IMR-90 (cell line): ENCODE measurements at regions not wholly inside any gene's neighbourhood (a gene's known extent, or its start where the extent isn't known, plus 50 kb on each side); places are given as distances from the start of the nearest gene placed in this dataset.

Experiments used
- ATAC-seq: fragments of 200-7000 bp; cut with Tn5 transposase; 2 replicates; pipeline ENCODE4 v1.9.1; 2020; ENCODE audit warnings: low read depth, mild to moderate bottlenecking, moderate library complexity
- BruUV-seq: library from RNA; stranded (reverse); fragments of 400-500 nt; replicated peaks from 2 replicates; lab custom pipeline; 2021; lab: Mats Ljungman, UMichigan
- CTCF ChIA-PET: fragments of 300-600 bp; formaldehyde crosslinking; extraction: SDS; loops from one replicate; lab custom pipeline; 2021; ENCODE audit warnings: antibody characterized with exemption; lab: Yijun Ruan, JAX
- POLR2A ChIA-PET: fragments of 300-600 bp; sonication (Branson Sonifier 250); formaldehyde crosslinking; loops from one replicate; lab custom pipeline; 2022; ENCODE audit warnings: antibody characterized with exemption; ENCODE audit not compliant: unreplicated experiment; lab: Charles Lee
- DNase-seq: peaks from one replicate; pipeline ENCODE4 v3.0.0; 2013
- H2AFZ ChIP-seq: replicated peaks from 2 replicates; pipeline ENCODE3; 2013; ENCODE audit warnings: low read length, mild to moderate bottlenecking; ENCODE audit not compliant: poor library complexity
- H2AK5ac ChIP-seq: 2 replicates; pipeline ENCODE4 v1.6.1; 2013; ENCODE audit warnings: low read depth, low read length, inconsistent platforms
- H2AK9ac ChIP-seq: replicated peaks from 2 replicates; pipeline ENCODE3; 2013; ENCODE audit warnings: mild to moderate bottlenecking, low read depth, low read length, moderate library complexity; ENCODE audit not compliant: poor library complexity
- H2BK120ac ChIP-seq: 2 replicates; pipeline ENCODE4 v1.6.1; 2013; ENCODE audit warnings: low read depth, low read length, inconsistent platforms
- H2BK15ac ChIP-seq: 3 replicates; pipeline ENCODE4 v1.6.1; 2013; ENCODE audit warnings: low read depth, low read length, inconsistent platforms
- H2BK20ac ChIP-seq: 2 replicates; pipeline ENCODE4 v1.6.1; 2013; ENCODE audit warnings: low read depth, mild to moderate bottlenecking, inconsistent platforms, low read length, moderate library complexity
- H2BK5ac ChIP-seq: 2 replicates; pipeline ENCODE4 v1.6.1; 2013; ENCODE audit warnings: mild to moderate bottlenecking, low read depth, low read length, inconsistent platforms; ENCODE audit not compliant: poor library complexity, severe bottlenecking
- H3K14ac ChIP-seq: replicated peaks from 2 replicates; pipeline ENCODE4 v1.6.1; 2013; ENCODE audit warnings: low read depth, low read length, inconsistent platforms
- H3K18ac ChIP-seq: 2 replicates; pipeline ENCODE4 v1.6.1; 2013; ENCODE audit warnings: low read depth, low read length, control low read depth
- H3K23ac ChIP-seq: 2 replicates; pipeline ENCODE4 v1.6.1; 2013; ENCODE audit warnings: low read depth, low read length, inconsistent platforms
- H3K27ac ChIP-seq: 2 replicates; pipeline ENCODE4 v1.5.1; 2013; ENCODE audit warnings: mild to moderate bottlenecking, control low read depth, low read length; ENCODE audit not compliant: insufficient read depth
- H3K27me3 ChIP-seq: 2 replicates; pipeline ENCODE4 v1.6.1; 2013; ENCODE audit warnings: low read length; ENCODE audit not compliant: control insufficient read depth, insufficient read depth
- H3K36me3 ChIP-seq: 2 replicates; pipeline ENCODE4 v1.6.1; 2013; ENCODE audit warnings: low read length, mixed read lengths; ENCODE audit not compliant: control insufficient read depth, insufficient read depth
- H3K4ac ChIP-seq: 2 replicates; pipeline ENCODE4 v1.6.1; 2013; ENCODE audit warnings: low read depth, low read length, inconsistent platforms
- H3K4me1 ChIP-seq: 2 replicates; pipeline ENCODE4 v1.6.1; 2013; ENCODE audit warnings: low read length, mixed read lengths; ENCODE audit not compliant: control insufficient read depth, insufficient read depth
- H3K4me2 ChIP-seq: 2 replicates; pipeline ENCODE4 v1.6.1; 2013; ENCODE audit warnings: low read depth, mild to moderate bottlenecking, control low read depth, low read length, moderate library complexity
- H3K4me3 ChIP-seq: 2 replicates; pipeline ENCODE4 v1.5.1; 2013; ENCODE audit warnings: low read depth, mild to moderate bottlenecking, control low read depth, low read length, moderate library complexity; ENCODE audit not compliant: insufficient read depth
- H3K56ac ChIP-seq: 2 replicates; pipeline ENCODE4 v1.6.1; 2013; ENCODE audit warnings: low read length, inconsistent platforms; ENCODE audit not compliant: insufficient read depth; ENCODE audit errors: extremely low read depth
- H3K79me1 ChIP-seq, 2 experiments: 2 replicates each; pipeline ENCODE4 v1.6.1; 2013; ENCODE audit warnings: low read length in 2 of 2, inconsistent platforms in 1 of 2, low read depth in 1 of 2
- H3K9ac ChIP-seq: 2 replicates; pipeline ENCODE4 v1.6.1; 2013; ENCODE audit warnings: low read depth, low read length, control low read depth
- H3K9me1 ChIP-seq: 2 replicates; pipeline ENCODE4 v1.6.1; 2013; ENCODE audit warnings: low read length, inconsistent platforms; ENCODE audit not compliant: insufficient read depth
- H3K9me3 ChIP-seq: 2 replicates; pipeline ENCODE4 v1.6.1; 2013; ENCODE audit warnings: low read length; ENCODE audit not compliant: control insufficient read depth, insufficient read depth
- H4K20me1 ChIP-seq: 2 replicates; pipeline ENCODE4 v1.6.1; 2013; ENCODE audit warnings: low read length, inconsistent platforms; ENCODE audit not compliant: insufficient read depth
- H4K5ac ChIP-seq: 2 replicates; pipeline ENCODE4 v1.6.1; 2013; ENCODE audit warnings: mild to moderate bottlenecking, low read depth, low read length, control low read depth
- H4K8ac ChIP-seq, 2 experiments: 2 replicates each; pipeline ENCODE4 v1.6.1; 2013; ENCODE audit warnings: low read depth in 2 of 2, low read length in 2 of 2, control low read depth in 1 of 2, inconsistent platforms in 1 of 2
- H4K91ac ChIP-seq: 2 replicates; pipeline ENCODE4 v1.6.1; 2013; ENCODE audit warnings: low read depth, low read length, inconsistent platforms; ENCODE audit not compliant: insufficient read depth
- MAFK ChIP-seq: IDR thresholded peaks from 2 replicates; pipeline ENCODE4 v1.6.1; 2012; ENCODE audit warnings: low read depth, low read length, improper control_type of control experiment
- MXI1 ChIP-seq: IDR thresholded peaks from 2 replicates; pipeline ENCODE4 v1.6.1; 2012; ENCODE audit warnings: low read depth, mild to moderate bottlenecking, low read length, moderate library complexity, borderline replicate concordance
- WGBS, 2 experiments: methylation state at CpG; one replicate each; pipeline versions ENCODE4 v1.1.5 to v1.1.7; 2013; ENCODE audit warnings: missing lambda C conversion rate in 2 of 2; ENCODE audit not compliant: insufficient read length in 1 of 2; ENCODE audit errors: extremely low coverage in 2 of 2; 5-methylcytosine and 5-hydroxymethylcytosine counted together
- dilution Hi-C: fragments of 300-500 bp; cut with HindIII; formaldehyde crosslinking; loops from one replicate; pipeline ENCODE4 v1.14.3; 2018; ENCODE audit warnings: low sequenced_read_pairs; ENCODE audit not compliant: unreplicated experiment
- in situ Hi-C: fragments of 300-500 bp; cut with MboI; formaldehyde crosslinking; loops from 3 replicates; pipeline ENCODE4 v1.14.3; 2019; ENCODE audit warnings: low sequenced_read_pairs, inconsistent platforms, mixed read lengths
- intact Hi-C: fragments of 100-400 bp; cut with micrococcal nuclease; formaldehyde crosslinking; loops from 2 replicates; pipeline ENCODE4 v1.10.0; 2022

DNA sequence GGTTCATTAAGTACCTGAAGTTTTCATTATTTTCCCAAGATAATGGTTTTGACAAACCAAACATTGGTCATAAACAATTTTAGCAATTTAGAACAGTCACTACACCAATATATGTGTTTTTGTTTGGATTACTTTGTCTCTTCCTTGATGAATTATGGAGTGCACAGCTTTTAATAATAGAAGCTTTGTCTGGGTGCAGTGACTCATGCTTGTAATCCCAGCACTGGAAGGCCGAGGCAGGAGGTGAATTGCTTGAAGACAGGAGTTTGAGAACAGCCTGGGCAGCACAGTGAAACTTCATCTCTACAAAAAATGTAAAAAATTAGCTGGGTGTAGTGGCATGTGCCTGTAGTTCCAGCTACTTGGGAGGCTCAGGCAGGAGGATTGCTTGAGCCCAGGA lies 89.4 kb upstream of the ANKEF1 start:
- Histone ChIP-seq H4K20me1 (no peaks in the 10 kb centered on the region), H3K4me2 (no peak overlapping the region), H3K27ac (no peak overlapping the region), H3K56ac (no peak overlapping the region), H3K18ac (no peak overlapping the region), H3K4ac (no peak overlapping the region), H3K23ac (no peak overlapping the region), H4K5ac (no peak overlapping the region), H2BK15ac (no peak overlapping the region), H2BK20ac (no peak overlapping the region), H3K14ac (no peak overlapping the region), H2BK5ac (no peak overlapping the region), H3K9me3 (no peaks in the 10 kb centered on the region), H3K4me1 (no peaks in the 10 kb centered on the region), H3K9me1 (no peaks in the 10 kb centered on the region), H2AFZ (no peak overlapping the region), H3K4me3 (no peak overlapping the region), H3K9ac (no peak overlapping the region), H4K91ac (no peak overlapping the region), H2BK120ac (no peak overlapping the region), H2AK5ac (no peak overlapping the region), H3K27me3 (no peaks in the 10 kb centered on the region), H3K36me3 (no peaks in the 10 kb centered on the region), H4K8ac (no peak overlapping the region), H2AK9ac (no peak overlapping the region), H3K79me1 (no peaks in the 10 kb centered on the region)
- no CpG with 5 or more reads among the region's 1 CpG for WGBS, 2 experiments
- ATAC-seq = no peak
- peak; percentile 2 for DNase-seq
- TF ChIP-seq MXI1 = no peak
- TF ChIP-seq MAFK = no peak
- BruUV-seq = no TSS peak
- ChIA-PET CTCF (no interaction called here), POLR2A (no interaction called here)
- intact Hi-C loops (no loop called here), dilution Hi-C loops (no loop called here), in situ Hi-C loops (no loop called here)
